Activated CD4-positive, alpha-beta memory T cell treated with anti-CD3 and anti-CD28 coated beads, Interleukin-2, amount 10 ng/mL, durations not matched to agents 7 days and 5 days (primary cell): ENCODE measurements at regions not wholly inside any gene's neighbourhood (a gene's known extent, or its start where the extent isn't known, plus 50 kb on each side); places are given as distances from the start of the nearest gene placed in this dataset.
"Not testable (repeated sequence)": the region's sequence is repeated elsewhere in the genome, so short reads cannot be mapped to it uniquely, and the experiment has no call there.

Source experiments
- CTCF ChIA-PET: fragments of 350-600 bp; sonication (Branson Sonifier 250); formaldehyde crosslinking; loops from one replicate; lab custom pipeline; 2021; ENCODE audit warnings: antibody characterized with exemption, inconsistent platforms; lab: Charles Lee
- POLR2A ChIA-PET: fragments of 350-600 bp; sonication (Branson Sonifier 250); formaldehyde crosslinking; loops from one replicate; lab custom pipeline; 2021; ENCODE audit warnings: antibody characterized with exemption; lab: Charles Lee
- DNase-seq: peaks from one replicate; pipeline ENCODE4 v3.0.0-alpha.2; 2020
- H3K27ac Mint-ChIP-seq: one replicate; pipeline ENCODE4 v1.8.0; 2021; ENCODE audit warnings: mild to moderate bottlenecking, mixed read lengths
- H3K27me3 Mint-ChIP-seq: one replicate; pipeline ENCODE4 v1.8.0; 2021; ENCODE audit warnings: mixed read lengths
- H3K36me3 Mint-ChIP-seq: one replicate; pipeline ENCODE4 v1.8.0; 2021; ENCODE audit warnings: low read depth, mixed read lengths
- H3K4me1 Mint-ChIP-seq: one replicate; pipeline ENCODE4 v1.8.0; 2021; ENCODE audit warnings: mixed read lengths
- H3K4me3 Mint-ChIP-seq: one replicate; pipeline ENCODE4 v1.8.0; 2021; ENCODE audit warnings: mild to moderate bottlenecking, mixed read lengths
- H3K9me3 Mint-ChIP-seq: one replicate; pipeline ENCODE4 v1.8.0; 2021; ENCODE audit warnings: mixed read lengths

GRCh38 chr3:94412936-94413335 lies 350.1 kb downstream of the NSUN3 start:
- H3K4me1 Mint-ChIP-seq, POLR2A ChIA-PET, H3K27me3 Mint-ChIP-seq, CTCF ChIA-PET, H3K27ac Mint-ChIP-seq, H3K9me3 Mint-ChIP-seq, H3K36me3 Mint-ChIP-seq, DNase-seq, H3K4me3 Mint-ChIP-seq: not testable (repeated sequence)

GRCh38 chr3:94413336-94414108 lies 350.7 kb downstream of the NSUN3 start:
- POLR2A ChIA-PET: no interaction called here
- no peaks in the 10 kb centered on the region for H3K27me3 Mint-ChIP-seq

GRCh38 chr3:94414418-94414817 lies 351.6 kb downstream of the NSUN3 start:
- Mint-ChIP-seq H3K27me3 (no peaks in the 10 kb centered on the region), H3K4me3 (no peak overlapping the region), H3K4me1 (no peaks in the 10 kb centered on the region), H3K27ac (no peak overlapping the region), H3K9me3 (peaks cover 4% of the 10 kb centered on the region), H3K36me3 (no peaks in the 10 kb centered on the region)
- ChIA-PET POLR2A (no interaction called here), CTCF (no interaction called here)
- no peak for DNase-seq

More at GRCh38 chr3:94413336-94414108, 350.7 kb downstream of the NSUN3 start:
- Mint-ChIP-seq H3K4me3 (no peak overlapping the region), H3K9me3 (peaks cover under 1% of the 10 kb centered on the region), H3K36me3 (no peaks in the 10 kb centered on the region), H3K27ac (no peak overlapping the region), H3K4me1 (no peaks in the 10 kb centered on the region)
- no peak for DNase-seq
- CTCF ChIA-PET: no interaction called here

GRCh38 chr3:94416768-94417167 lies 353.9 kb downstream of the NSUN3 start:
- POLR2A ChIA-PET: no interaction called here
- Mint-ChIP-seq H3K4me1 (no peaks in the 10 kb centered on the region), H3K9me3 (peaks cover 6% of the 10 kb centered on the region), H3K36me3 (no peaks in the 10 kb centered on the region), H3K27me3 (no peaks in the 10 kb centered on the region), H3K4me3 (no peak overlapping the region), H3K27ac (no peak overlapping the region)
- no peak for DNase-seq
- CTCF ChIA-PET: no interaction called here

DNA sequence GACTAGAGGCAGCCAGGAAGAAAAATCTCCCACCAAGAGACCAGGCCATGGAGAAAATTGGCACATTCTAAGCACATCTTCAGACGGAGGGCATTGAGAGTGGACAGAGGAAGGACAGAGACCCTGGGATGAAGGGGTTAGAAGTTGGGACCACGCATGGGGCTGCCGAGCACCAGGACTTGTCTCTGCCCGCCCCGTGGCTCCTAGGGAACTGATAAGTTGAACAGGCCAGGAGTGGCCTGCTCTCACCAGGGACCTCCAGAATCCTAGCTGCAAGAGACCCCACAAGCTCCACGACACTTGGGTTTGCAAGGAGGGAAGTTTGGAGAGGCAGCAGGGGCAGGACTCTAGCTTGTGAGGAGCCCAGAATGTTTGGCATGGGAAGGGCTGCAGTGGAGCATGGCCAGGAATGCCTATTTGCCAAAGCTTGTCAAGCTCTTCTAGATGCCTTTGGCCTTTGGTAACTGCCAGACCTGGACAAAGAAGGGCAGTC lies 355.1 kb downstream of the NSUN3 start:
- CTCF ChIA-PET: no interaction called here
- no peaks in the 10 kb centered on the region for H3K27me3 Mint-ChIP-seq
- DNase-seq: no peak
- H3K4me3 Mint-ChIP-seq: no peak overlapping the region
- H3K36me3 Mint-ChIP-seq: no peaks in the 10 kb centered on the region
- H3K27ac Mint-ChIP-seq: no peak overlapping the region
- POLR2A ChIA-PET: no interaction called here
- no peaks in the 10 kb centered on the region for H3K4me1 Mint-ChIP-seq
- H3K9me3 Mint-ChIP-seq: peaks cover 8% of the 10 kb centered on the region

- ChIA-PET CTCF (no interaction called here), POLR2A (no interaction called here)
- H3K4me3 Mint-ChIP-seq: no peak overlapping the region
- no peak overlapping the region for H3K27ac Mint-ChIP-seq
- peaks cover 8% of the 10 kb centered on the region for H3K9me3 Mint-ChIP-seq
- no peak for DNase-seq
- no peaks in the 10 kb centered on the region for H3K27me3 Mint-ChIP-seq
- H3K36me3 Mint-ChIP-seq: no peaks in the 10 kb centered on the region
- H3K4me1 Mint-ChIP-seq: no peaks in the 10 kb centered on the region
These were observed 358.1 kb downstream of the NSUN3 start for GRCh38 chr3:94420931-94421330.

DNA sequence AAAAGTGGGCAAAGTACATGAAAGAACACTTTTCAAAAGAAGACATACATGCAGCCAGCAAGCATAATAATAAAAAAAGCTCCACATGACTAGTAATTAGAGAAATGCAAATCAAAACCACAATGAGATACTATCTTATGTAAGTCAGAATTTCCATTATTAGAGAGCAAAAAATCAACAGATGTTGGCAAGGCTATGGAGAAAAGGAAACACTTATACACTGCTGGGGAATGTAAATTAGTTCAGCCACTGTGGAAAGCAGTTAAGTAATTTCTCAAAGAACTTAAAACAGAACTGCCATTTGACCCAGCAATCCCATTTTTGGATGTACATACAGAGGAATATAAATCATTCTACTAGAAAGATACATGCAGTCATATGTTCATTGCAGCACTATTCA lies 360.7 kb downstream of the NSUN3 start:
- no peaks in the 10 kb centered on the region for H3K4me1 Mint-ChIP-seq
- H3K9me3 Mint-ChIP-seq: peaks cover 7% of the 10 kb centered on the region
- no peaks in the 10 kb centered on the region for H3K36me3 Mint-ChIP-seq
- no peak overlapping the region for H3K4me3 Mint-ChIP-seq
- DNase-seq: no peak
- CTCF ChIA-PET: no interaction called here
- no peaks in the 10 kb centered on the region for H3K27me3 Mint-ChIP-seq
- no peak overlapping the region for H3K27ac Mint-ChIP-seq
- POLR2A ChIA-PET: interaction anchor here (0.6 kb wide), 1 partner anchor 8 kb away, joined by 3 read pairs; no protein-coding TSS in a partner anchor

DNA sequence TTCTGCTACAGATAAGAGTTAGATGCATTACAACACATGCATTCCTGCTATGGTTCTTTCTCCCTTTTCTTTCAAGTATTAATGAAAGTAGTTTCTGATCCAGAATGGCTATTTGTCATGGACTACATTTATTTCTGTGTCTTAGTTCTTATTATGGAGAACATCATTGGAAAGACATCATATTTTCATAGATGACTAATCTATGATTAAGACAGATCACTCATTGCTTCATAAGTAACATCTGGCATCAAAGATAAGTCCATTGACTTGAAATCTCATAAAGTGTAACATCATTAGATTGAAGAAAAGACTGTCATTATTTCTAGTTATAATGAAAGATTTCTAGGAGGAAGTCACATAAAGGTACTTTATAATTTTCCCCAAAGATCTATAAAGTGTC lies 366.7 kb downstream of the NSUN3 start:
- Mint-ChIP-seq H3K4me1 (no peaks in the 10 kb centered on the region), H3K27ac (no peak overlapping the region), H3K27me3 (no peaks in the 10 kb centered on the region), H3K9me3 (no peaks in the 10 kb centered on the region), H3K36me3 (no peaks in the 10 kb centered on the region), H3K4me3 (no peak overlapping the region)
- ChIA-PET POLR2A (no interaction called here), CTCF (no interaction called here)
- no peak for DNase-seq

DNA sequence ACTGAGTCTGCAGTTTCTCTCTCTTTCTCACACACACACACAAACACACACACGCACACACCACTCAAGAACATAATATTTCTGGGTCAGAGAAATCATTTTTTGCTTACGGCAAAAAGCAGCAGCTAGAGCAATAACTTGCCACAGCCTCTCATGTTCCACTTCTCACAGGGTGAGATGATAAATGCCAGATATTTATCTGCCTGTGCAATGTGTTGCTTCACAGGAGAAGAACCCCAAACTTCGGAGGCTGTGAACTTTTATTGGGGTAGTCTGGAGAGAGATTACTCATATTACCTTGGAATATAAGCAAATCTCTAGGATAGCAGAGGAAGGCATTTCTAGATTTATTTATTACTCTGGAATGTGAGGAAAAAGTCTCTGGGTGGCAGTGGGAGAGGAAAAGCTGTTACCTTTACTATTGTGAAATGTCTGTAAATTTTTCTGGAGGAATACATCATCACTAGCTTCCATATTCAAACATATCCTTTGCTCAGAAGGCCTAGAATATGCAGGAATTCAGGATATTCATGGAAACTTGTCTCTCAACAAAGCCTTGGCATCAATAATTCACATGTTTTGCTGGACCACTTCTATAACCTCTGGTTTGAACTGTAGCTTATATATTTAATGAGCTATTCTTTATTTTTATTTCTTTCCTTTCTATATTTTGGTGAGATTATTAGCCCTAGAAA lies 369.2 kb downstream of the NSUN3 start:
- no peak for DNase-seq
- Mint-ChIP-seq H3K36me3 (no peaks in the 10 kb centered on the region), H3K27me3 (no peaks in the 10 kb centered on the region), H3K27ac (no peak overlapping the region), H3K4me1 (no peaks in the 10 kb centered on the region), H3K9me3 (no peaks in the 10 kb centered on the region), H3K4me3 (no peak overlapping the region)
- POLR2A ChIA-PET: interaction anchor here (0.5 kb wide), 1 partner anchor 8 kb away, joined by 3 read pairs; no protein-coding TSS in a partner anchor
- CTCF ChIA-PET: interaction anchor here (0.7 kb wide), 1 partner anchor 100 kb away, joined by 3 read pairs; no protein-coding TSS in a partner anchor

GRCh38 chr3:94433811-94434210 lies 370.9 kb downstream of the NSUN3 start:
- Mint-ChIP-seq H3K9me3 (peaks cover 3% of the 10 kb centered on the region), H3K27ac (no peak overlapping the region), H3K36me3 (no peaks in the 10 kb centered on the region), H3K27me3 (no peaks in the 10 kb centered on the region), H3K4me3 (no peak overlapping the region), H3K4me1 (no peaks in the 10 kb centered on the region)
- ChIA-PET POLR2A (no interaction called here), CTCF (no interaction called here)
- DNase-seq: no peak

GRCh38 chr3:94440767-94441493 lies 378.1 kb downstream of the NSUN3 start:
- ChIA-PET CTCF (no interaction called here), POLR2A (no interaction called here)
- no peak for DNase-seq
- Mint-ChIP-seq H3K9me3 (peaks cover 7% of the 10 kb centered on the region), H3K36me3 (no peaks in the 10 kb centered on the region), H3K4me1 (no peaks in the 10 kb centered on the region), H3K27me3 (no peaks in the 10 kb centered on the region), H3K4me3 (no peak overlapping the region), H3K27ac (no peak overlapping the region)

GRCh38 chr3:94441494-94441847 lies 378.6 kb downstream of the NSUN3 start:
- ChIA-PET CTCF (no interaction called here), POLR2A (no interaction called here)
- H3K4me1 Mint-ChIP-seq: no peaks in the 10 kb centered on the region
- no peak for DNase-seq
- peaks cover 7% of the 10 kb centered on the region for H3K9me3 Mint-ChIP-seq
- no peaks in the 10 kb centered on the region for H3K27me3 Mint-ChIP-seq
- no peak overlapping the region for H3K4me3 Mint-ChIP-seq
- H3K36me3 Mint-ChIP-seq: no peaks in the 10 kb centered on the region
- no peak overlapping the region for H3K27ac Mint-ChIP-seq

- Mint-ChIP-seq H3K4me3 (no peak overlapping the region), H3K27ac (no peak overlapping the region), H3K4me1 (no peaks in the 10 kb centered on the region), H3K27me3 (no peaks in the 10 kb centered on the region), H3K36me3 (no peaks in the 10 kb centered on the region), H3K9me3 (peaks cover 2% of the 10 kb centered on the region)
- POLR2A ChIA-PET: no interaction called here
- CTCF ChIA-PET: no interaction called here
- no peak for DNase-seq
These were observed 391.0 kb downstream of the NSUN3 start for GRCh38 chr3:94453864-94454263.
